GM21576 (cell line): ENCODE measurements at regions not wholly inside any gene's neighbourhood (a gene's known extent, or its start where the extent isn't known, plus 50 kb on each side); places are given as distances from the start of the nearest gene placed in this dataset.

Experiments
- ATAC-seq: cut with Tn5 transposase; IDR thresholded peaks from one replicate; pipeline ENCODE4 v1.9.1; 2021; ENCODE audit warnings: mild to moderate bottlenecking, moderate library complexity; ENCODE audit not compliant: unreplicated experiment

DNA sequence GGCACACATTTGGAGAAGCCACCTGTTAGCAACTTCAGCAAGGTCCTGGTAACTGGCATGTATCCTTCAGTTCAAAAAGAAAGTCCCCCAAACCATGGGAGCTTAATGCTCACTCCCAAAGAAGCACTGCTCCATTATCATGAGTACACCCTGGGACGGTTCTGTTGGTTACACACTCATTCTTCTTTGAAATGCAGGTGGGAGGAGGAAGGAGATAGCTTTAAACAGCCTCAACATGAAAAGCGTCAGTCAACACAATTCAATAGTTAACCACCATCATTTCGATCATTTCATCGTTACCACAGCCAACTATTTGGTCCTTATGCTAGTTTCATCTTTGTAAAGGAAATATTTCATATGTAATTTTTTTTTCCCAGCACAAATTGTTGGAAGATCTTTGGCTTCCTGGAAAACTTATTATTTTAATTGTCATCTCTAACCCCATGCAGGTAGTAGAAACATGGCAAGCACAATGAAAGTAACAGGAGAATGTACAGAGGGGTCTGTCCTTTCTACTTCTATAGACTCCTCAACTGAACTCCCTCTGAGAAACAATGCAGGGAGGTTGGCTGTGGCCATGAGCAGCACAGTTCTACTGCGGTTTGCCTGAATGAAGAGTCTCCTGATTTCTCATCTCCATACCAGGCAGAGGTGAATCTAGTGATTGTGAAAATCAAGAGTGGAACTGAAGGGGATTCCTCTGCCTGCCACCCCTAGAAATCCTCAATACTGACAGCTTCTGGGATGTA, 196.4 kb upstream of the FOXN3 start:
- ATAC-seq: no peak

GRCh38 chr14:89609500-89610100, 192.6 kb upstream of the FOXN3 start:
- no peak for ATAC-seq

- ATAC-seq: no peak
These were observed 190.4 kb upstream of the FOXN3 start for GRCh38 chr14:89607453-89607852.

- no peak for ATAC-seq
These were observed 187.0 kb upstream of the FOXN3 start for GRCh38 chr14:89603938-89604480.

- ATAC-seq: no peak
These were observed 184.2 kb upstream of the FOXN3 start for GRCh38 chr14:89600950-89601826.

DNA sequence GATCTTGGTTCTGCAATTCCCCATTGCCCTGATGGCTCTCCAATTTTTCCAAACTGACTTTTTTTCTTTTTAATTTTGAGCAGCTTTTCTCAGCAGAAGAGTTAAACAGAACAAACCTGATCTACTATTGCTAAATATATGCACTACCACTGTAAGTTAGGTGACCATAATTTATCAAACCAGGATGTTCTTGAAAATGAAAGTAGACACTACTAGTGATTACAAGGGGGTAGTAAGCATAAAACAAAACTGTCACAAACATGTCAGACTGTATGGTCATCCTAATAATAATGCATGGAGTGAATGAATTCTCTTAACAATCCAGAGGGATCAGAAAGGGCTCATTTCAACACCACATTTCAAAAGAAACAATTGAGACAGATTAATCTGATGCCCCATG, 183.0 kb upstream of the FOXN3 start:
- no peak for ATAC-seq

GRCh38 chr14:89598548-89599186, 181.6 kb upstream of the FOXN3 start:
- ATAC-seq: no peak

- ATAC-seq: no peak
These were observed 175.9 kb upstream of the FOXN3 start for GRCh38 chr14:89592961-89593360.

- ATAC-seq: peak; percentile 82
These were observed 172.5 kb upstream of the FOXN3 start for GRCh38 chr14:89589400-89590118.

GRCh38 chr14:89588840-89589296, 171.8 kb upstream of the FOXN3 start:
- no peak for ATAC-seq

DNA sequence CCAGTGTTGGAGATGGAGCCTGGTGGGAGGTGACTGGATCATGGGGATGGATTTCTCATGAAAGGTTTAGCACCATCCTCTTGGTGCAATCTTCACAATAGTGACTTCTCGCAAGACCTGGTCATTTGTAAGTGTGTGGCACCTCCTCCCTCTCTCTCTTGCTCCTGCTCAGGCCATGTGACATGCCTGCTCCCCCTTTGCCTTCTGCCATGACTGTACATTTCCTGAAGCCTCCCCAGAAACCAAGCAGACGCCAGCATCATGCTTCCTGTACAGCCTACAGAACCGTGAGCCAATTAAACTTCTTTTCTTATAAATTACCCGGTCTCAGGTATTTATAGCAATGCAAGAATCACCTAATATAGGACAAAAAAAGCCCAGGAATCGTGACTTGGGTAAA, 171.0 kb upstream of the FOXN3 start:
- no peak for ATAC-seq

- no peak for ATAC-seq
These were observed 170.0 kb upstream of the FOXN3 start for GRCh38 chr14:89587136-89587420.

GRCh38 chr14:89586258-89587135, 169.5 kb upstream of the FOXN3 start:
- ATAC-seq: no peak

DNA sequence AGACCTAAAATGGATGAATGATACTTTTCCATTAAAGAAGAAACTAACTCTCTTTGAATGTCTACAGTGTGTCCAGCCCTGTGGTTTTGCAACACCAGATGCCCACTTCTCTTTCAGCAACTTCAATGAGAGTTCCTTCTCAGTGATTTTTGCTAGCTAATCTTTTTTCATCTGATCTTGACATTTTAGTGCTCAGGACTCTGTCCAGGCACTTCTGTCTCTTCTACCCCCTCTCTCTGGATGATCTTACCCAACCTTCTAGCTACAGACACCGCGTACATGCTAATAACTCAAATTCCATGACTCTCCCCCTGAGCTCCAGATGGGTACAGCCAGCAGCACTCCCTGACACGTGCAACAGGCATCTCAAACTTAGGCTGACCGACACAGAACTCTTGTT, 161.1 kb upstream of the FOXN3 start:
- no peak for ATAC-seq

GRCh38 chr14:89576960-89577359, 159.9 kb upstream of the FOXN3 start:
- ATAC-seq: no peak

DNA sequence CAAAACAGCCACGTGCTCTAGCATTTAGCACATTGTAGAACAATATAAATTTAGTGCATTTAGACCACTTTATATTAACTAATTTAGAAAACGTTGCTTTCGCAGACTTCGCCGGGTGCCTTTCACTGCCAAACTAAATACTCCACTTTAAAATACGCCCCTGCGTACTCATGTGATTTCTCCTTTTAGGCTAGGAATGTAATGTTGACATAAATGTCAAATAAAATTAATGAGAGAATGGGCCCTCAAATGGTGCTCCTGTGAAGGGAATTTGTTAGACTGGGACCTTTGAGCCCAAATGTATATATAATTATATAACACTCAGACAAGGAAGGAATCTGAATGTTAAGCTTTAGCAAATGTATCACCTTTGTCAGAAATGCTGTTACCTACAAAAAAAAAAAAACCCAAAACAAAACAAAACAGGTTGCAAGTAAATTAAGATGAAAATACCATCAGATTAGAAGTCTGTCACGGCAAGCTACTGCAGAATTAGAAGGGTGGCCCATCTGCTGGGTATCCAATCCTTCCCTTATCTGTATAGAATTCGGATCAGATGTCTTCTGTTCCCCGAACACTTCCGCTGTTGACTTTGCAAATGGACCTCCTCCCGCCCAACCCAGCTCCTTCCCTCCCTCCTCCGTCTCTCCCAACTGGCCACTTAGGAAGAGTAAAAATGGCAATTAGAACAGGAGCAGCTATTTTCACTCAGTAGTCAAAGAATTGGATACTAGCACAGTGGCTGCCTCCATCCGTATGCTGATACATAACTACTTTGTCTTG, 159.3 kb upstream of the FOXN3 start:
- no peak for ATAC-seq

DNA sequence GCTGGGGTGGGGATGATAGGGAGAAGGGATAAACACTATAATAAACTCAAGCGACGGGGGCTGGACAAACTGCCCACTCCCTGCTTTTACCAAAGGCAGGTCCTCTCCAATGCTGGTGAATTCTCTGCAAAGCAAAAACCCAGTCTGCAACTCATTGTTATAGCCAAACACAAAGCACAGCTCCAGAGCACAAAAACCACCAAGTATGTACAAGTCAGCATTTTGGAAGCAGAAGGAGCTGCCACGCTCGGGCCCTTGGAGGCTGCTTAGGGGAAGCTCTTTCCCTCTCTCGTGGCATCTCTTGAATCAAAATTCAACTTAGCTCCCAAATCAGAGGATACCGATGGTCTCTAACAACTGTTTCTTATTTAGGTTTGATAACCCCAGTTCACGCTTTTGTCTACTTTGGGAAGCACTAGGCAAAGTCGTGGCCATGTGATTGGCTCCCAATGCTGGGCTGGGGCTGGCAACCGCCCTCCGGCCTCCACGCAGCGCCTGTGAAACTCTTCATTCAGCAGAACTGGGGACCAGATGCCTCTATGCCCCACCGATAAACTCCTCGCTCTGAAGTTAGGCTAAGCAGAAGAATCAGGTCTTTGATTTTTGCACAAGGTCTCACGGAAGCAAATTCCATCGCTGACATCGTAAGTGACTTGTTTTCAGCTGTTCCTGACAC, 158.5 kb upstream of the FOXN3 start:
- ATAC-seq: no peak

- ATAC-seq: no peak
These were observed 157.4 kb upstream of the FOXN3 start for GRCh38 chr14:89574420-89574819.

- ATAC-seq: no peak
These were observed 156.3 kb upstream of the FOXN3 start for GRCh38 chr14:89573399-89573657.
